GM18868 (cell line): ENCODE measurements at regions not wholly inside any gene's neighbourhood (a gene's known extent, or its start where the extent isn't known, plus 50 kb on each side); places are given as distances from the start of the nearest gene placed in this dataset.
A peak's percentile ranks its signal among the peaks of the same experiment; 100 is the strongest.

Source experiments
- ATAC-seq: cut with Tn5 transposase; IDR thresholded peaks from one replicate; pipeline ENCODE4 v1.9.1; 2021; ENCODE audit warnings: mild to moderate bottlenecking, moderate library complexity; ENCODE audit not compliant: unreplicated experiment

GRCh38 chr7:153370092-153370491 is 610.5 kb downstream of the ACTR3B start:
- ATAC-seq = no peak

GRCh38 chr7:153380636-153381035 is 621.1 kb downstream of the ACTR3B start:
- no peak for ATAC-seq

- ATAC-seq = peak; percentile 91
Measured at GRCh38 chr7:153381275-153382040, 621.9 kb downstream of the ACTR3B start.

- no peak for ATAC-seq
Measured at GRCh38 chr7:153382641-153383101, 623.1 kb downstream of the ACTR3B start.

GRCh38 chr7:153383781-153384180 is 624.2 kb downstream of the ACTR3B start:
- ATAC-seq = no peak

GRCh38 chr7:153385502-153385901 is 626.0 kb downstream of the ACTR3B start:
- ATAC-seq = no peak

- ATAC-seq = no peak
Measured at GRCh38 chr7:153386556-153386955, 627.0 kb downstream of the ACTR3B start.

- no peak for ATAC-seq
Measured at GRCh38 chr7:153388611-153389010, 629.1 kb downstream of the ACTR3B start.

- ATAC-seq = no peak
Measured at GRCh38 chr7:153389261-153389660, 629.7 kb downstream of the ACTR3B start.

GRCh38 chr7:153390955-153391354 is 631.4 kb downstream of the ACTR3B start:
- no peak for ATAC-seq

GRCh38 chr7:153392726-153393125 is 633.2 kb downstream of the ACTR3B start:
- ATAC-seq = no peak

GRCh38 chr7:153393666-153394065 is 634.1 kb downstream of the ACTR3B start:
- no peak for ATAC-seq

- no peak for ATAC-seq
Measured at GRCh38 chr7:153396475-153396874, 636.9 kb downstream of the ACTR3B start.

- no peak for ATAC-seq
Measured at GRCh38 chr7:153397459-153397858, 637.9 kb downstream of the ACTR3B start.

- ATAC-seq = no peak
Measured at GRCh38 chr7:153397906-153398305, 638.4 kb downstream of the ACTR3B start.

- ATAC-seq = no peak
Measured at GRCh38 chr7:153398370-153398769, 638.8 kb downstream of the ACTR3B start.

GRCh38 chr7:153398789-153399553 is 639.4 kb downstream of the ACTR3B start:
- ATAC-seq = no peak

GRCh38 chr7:153399554-153399940 is 640.0 kb downstream of the ACTR3B start:
- ATAC-seq = no peak

- no peak for ATAC-seq
Measured at GRCh38 chr7:153400735-153401593, 641.4 kb downstream of the ACTR3B start.

- ATAC-seq = no peak
Measured at GRCh38 chr7:153401795-153402720, 642.5 kb downstream of the ACTR3B start.
